AG04450 (cell line): ENCODE measurements at regions not wholly inside any gene's neighbourhood (a gene's known extent, or its start where the extent isn't known, plus 50 kb on each side); places are given as distances from the start of the nearest gene placed in this dataset.

ENCODE experiments used
- CTCF ChIA-PET: fragments of 300-600, 350-600 bp; formaldehyde crosslinking; extraction: SDS; loops from one replicate; lab custom pipeline; 2022; ENCODE audit warnings: antibody characterized with exemption, inconsistent platforms; lab: Charles Lee
- POLR2A ChIA-PET: fragments of 350-600 bp; formaldehyde crosslinking; extraction: SDS; loops from one replicate; lab custom pipeline; 2021; ENCODE audit warnings: antibody characterized with exemption, inconsistent platforms; lab: Yijun Ruan, JAX
- DNase-seq: peaks from one replicate; pipeline ENCODE4 v3.0.0-alpha.2; 2011; ENCODE audit warnings: low read depth, low spot score
- H3K27ac ChIP-seq: one replicate; pipeline ENCODE4 v1.5.1; 2012; ENCODE audit warnings: low read depth, low read length, control low read depth
- H3K27me3 ChIP-seq: one replicate; pipeline ENCODE4 v1.6.0; 2012; ENCODE audit warnings: low read length; ENCODE audit not compliant: control insufficient read depth, insufficient read depth
- H3K4me3 ChIP-seq: 2 replicates; pipeline ENCODE4 v1.5.1; 2011; ENCODE audit warnings: mild to moderate bottlenecking, low read depth, low read length, control low read depth
- H3K9me3 ChIP-seq: 2 replicates; pipeline ENCODE4 v1.5.1; 2012; ENCODE audit warnings: low read length; ENCODE audit not compliant: control insufficient read depth, insufficient read depth
- CTCF ChIP-seq: IDR thresholded peaks from 2 replicates; pipeline ENCODE4 v1.5.1; 2011; ENCODE audit warnings: low read depth, low read length, control low read depth, inconsistent platforms

GRCh38 chr6:105886066-105886813 is 199.9 kb upstream of the PRDM1 start:
- Histone ChIP-seq H3K4me3 (no peak overlapping the region), H3K9me3 (no peaks in the 10 kb centered on the region), H3K27me3 (no peaks in the 10 kb centered on the region), H3K27ac (no peak overlapping the region)
- ChIA-PET POLR2A (no interaction called here), CTCF (no interaction called here)
- DNase-seq = no peak
- no peak for TF ChIP-seq CTCF

- Histone ChIP-seq H3K27me3 (no peaks in the 10 kb centered on the region), H3K27ac (no peak overlapping the region), H3K9me3 (no peaks in the 10 kb centered on the region), H3K4me3 (no peak overlapping the region)
- CTCF ChIA-PET = interaction anchor here (0.5 kb wide), 1 partner anchor 135 kb away, joined by 6 read pairs; no protein-coding TSS in a partner anchor
- POLR2A ChIA-PET = no interaction called here
- no peak for TF ChIP-seq CTCF
- no peak for DNase-seq
These were observed 201.7 kb upstream of the PRDM1 start for GRCh38 chr6:105884426-105884825.

GRCh38 chr6:105884011-105884410 is 202.1 kb upstream of the PRDM1 start:
- no peaks in the 10 kb centered on the region for H3K27me3 ChIP-seq
- no peak for TF ChIP-seq CTCF
- H3K27ac ChIP-seq = no peak overlapping the region
- no peak overlapping the region for H3K4me3 ChIP-seq
- no peak for DNase-seq
- CTCF ChIA-PET = no interaction called here
- POLR2A ChIA-PET = no interaction called here
- H3K9me3 ChIP-seq = no peaks in the 10 kb centered on the region

- TF ChIP-seq CTCF = no peak
- no peak overlapping the region for H3K27ac ChIP-seq
- H3K9me3 ChIP-seq = no peaks in the 10 kb centered on the region
- H3K27me3 ChIP-seq = no peaks in the 10 kb centered on the region
- DNase-seq = no peak
- CTCF ChIA-PET = interaction anchor here (0.9 to 2.1 kb wide), 2 partner anchors 341 to 399 kb away, joined by 3 to 11 read pairs; no protein-coding TSS in a partner anchor
- no peak overlapping the region for H3K4me3 ChIP-seq
- POLR2A ChIA-PET = interaction anchor here (0.6 kb wide), 1 partner anchor 79 kb away, joined by 5 read pairs; no protein-coding TSS in a partner anchor
These were observed 203.3 kb upstream of the PRDM1 start for GRCh38 chr6:105882828-105883227.

GRCh38 chr6:105882121-105882803 is 203.9 kb upstream of the PRDM1 start:
- H3K4me3 ChIP-seq = no peak overlapping the region
- no peak overlapping the region for H3K27ac ChIP-seq
- ChIA-PET POLR2A (interaction anchor here (0.5 to 0.6 kb wide), 2 partner anchors 47 to 80 kb away, joined by 4 to 5 read pairs; no protein-coding TSS in a partner anchor), CTCF (interaction anchor here (0.9 to 2.1 kb wide), 2 partner anchors 341 to 398 kb away, joined by 3 to 11 read pairs; no protein-coding TSS in a partner anchor)
- peak; percentile 54 for DNase-seq
- no peaks in the 10 kb centered on the region for H3K27me3 ChIP-seq
- no peaks in the 10 kb centered on the region for H3K9me3 ChIP-seq
- no peak for TF ChIP-seq CTCF
